Natural killer cell (primary cell): ENCODE measurements at regions not wholly inside any gene's neighbourhood (a gene's known extent, or its start where the extent isn't known, plus 50 kb on each side); places are given as distances from the start of the nearest gene placed in this dataset.
"Not testable (repeated sequence)": the region's sequence is repeated elsewhere in the genome, so short reads cannot be mapped to it uniquely, and the experiment has no call there.

ENCODE experiments used
- ATAC-seq, 3 donors: fragments of 150-1000 bp in 2 of 3; fragments of 200-7000 bp in 1 of 3; cut with Tn5 transposase; 1 replicate in 1 of 3; 2 replicates in 2 of 3; pipeline ENCODE4 v1.10.0; 2021; ENCODE audit warnings: mild to moderate bottlenecking in 2 of 3, moderate library complexity in 2 of 3
- DNase-seq, 2 donors: peaks; one replicate each; pipeline versions ENCODE4 v3.0.0 to v3.0.0-alpha.2; 2013 to 2021; ENCODE audit warnings: mixed read lengths in 1 of 2
- H3K27ac ChIP-seq: one replicate; pipeline ENCODE4 v1.5.1; 2013; ENCODE audit warnings: mild to moderate bottlenecking, low read length
- H3K27me3 ChIP-seq: one replicate; pipeline ENCODE4 v1.6.1; 2013; ENCODE audit warnings: low read length; ENCODE audit not compliant: control insufficient read depth, insufficient read depth
- H3K36me3 ChIP-seq: one replicate; pipeline ENCODE4 v1.6.1; 2013; ENCODE audit warnings: low read length; ENCODE audit not compliant: control insufficient read depth, insufficient read depth
- H3K4me1 ChIP-seq: one replicate; pipeline ENCODE4 v1.6.1; 2013; ENCODE audit warnings: low read length; ENCODE audit not compliant: control insufficient read depth, insufficient read depth
- H3K4me3 ChIP-seq: one replicate; pipeline ENCODE4 v1.5.1; 2013; ENCODE audit warnings: low read length
- H3K9me3 ChIP-seq: one replicate; pipeline ENCODE4 v1.6.1; 2013; ENCODE audit warnings: low read length; ENCODE audit not compliant: control insufficient read depth, insufficient read depth
- H3K27ac Mint-ChIP-seq, 2 donors: one replicate each; pipeline ENCODE4 v1.8.0; 2022; ENCODE audit warnings: mild to moderate bottlenecking in 2 of 2, mixed read lengths in 2 of 2, moderate library complexity in 1 of 2
- H3K27me3 Mint-ChIP-seq, 2 donors: one replicate each; pipeline ENCODE4 v1.8.0; 2022; ENCODE audit warnings: low read depth in 2 of 2, mixed read lengths in 2 of 2
- H3K36me3 Mint-ChIP-seq: one replicate; pipeline ENCODE4 v1.8.0; 2022; ENCODE audit warnings: mixed read lengths
- H3K4me1 Mint-ChIP-seq, 2 donors: one replicate each; pipeline ENCODE4 v1.8.0; 2022; ENCODE audit warnings: mixed read lengths in 2 of 2
- H3K4me3 Mint-ChIP-seq: one replicate; pipeline ENCODE4 v1.8.0; 2022; ENCODE audit warnings: mild to moderate bottlenecking, moderate library complexity, mixed read lengths
- H3K9me3 Mint-ChIP-seq, 2 donors: one replicate each; pipeline ENCODE4 v1.8.0; 2022; ENCODE audit warnings: mixed read lengths in 2 of 2
- WGBS: methylation state at CpG from one replicate; pipeline ENCODE4 v1.1.7; 2013; ENCODE audit warnings: missing lambda C conversion rate; ENCODE audit not compliant: insufficient coverage; 5-methylcytosine and 5-hydroxymethylcytosine counted together
- intact Hi-C: fragments of 100-400 bp; cut with micrococcal nuclease; formaldehyde crosslinking; loops from one replicate; pipeline ENCODE4 v1.14.2; 2022
- TF ChIP-seq, protein P1 (sequence below): fragments of 200-600 bp; IDR thresholded peaks from one replicate; pipeline ENCODE4 v1.8.0; 2022; ENCODE audit warnings: antibody characterized with exemption

DNA sequence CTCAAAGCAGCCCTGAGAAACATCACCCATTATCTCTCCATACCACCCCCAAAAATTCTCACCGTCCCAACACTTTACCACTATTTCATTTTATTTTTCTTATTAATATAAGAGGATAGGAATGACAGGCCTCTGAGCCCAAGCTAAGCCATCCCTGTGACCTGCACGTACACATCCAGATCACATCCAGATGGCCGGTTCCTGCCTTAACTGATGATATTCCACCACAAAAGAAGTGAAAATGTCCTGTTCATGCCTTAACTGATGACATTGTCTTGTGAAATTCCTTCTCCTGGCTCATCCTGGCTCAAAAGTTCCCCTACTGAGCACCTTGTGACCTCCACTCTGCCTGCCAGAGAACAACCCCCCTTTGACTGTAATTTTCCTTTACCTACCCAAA is 1802.9 kb upstream of the PCDH20 start:
- H3K4me1 ChIP-seq, H3K27ac Mint-ChIP-seq, H3K27me3 ChIP-seq, H3K36me3 ChIP-seq, H3K27me3 Mint-ChIP-seq, H3K4me3 Mint-ChIP-seq, intact Hi-C loops, H3K36me3 Mint-ChIP-seq, ATAC-seq, DNase-seq, H3K4me3 ChIP-seq, H3K27ac ChIP-seq, H3K9me3 ChIP-seq, H3K4me1 Mint-ChIP-seq: not testable (repeated sequence)
- 98% methylated on average over 2 of the region's 3 CpGs for WGBS
- peaks cover 25 to 32% of the 10 kb centered on the region in 2 donors for H3K9me3 Mint-ChIP-seq

DNA sequence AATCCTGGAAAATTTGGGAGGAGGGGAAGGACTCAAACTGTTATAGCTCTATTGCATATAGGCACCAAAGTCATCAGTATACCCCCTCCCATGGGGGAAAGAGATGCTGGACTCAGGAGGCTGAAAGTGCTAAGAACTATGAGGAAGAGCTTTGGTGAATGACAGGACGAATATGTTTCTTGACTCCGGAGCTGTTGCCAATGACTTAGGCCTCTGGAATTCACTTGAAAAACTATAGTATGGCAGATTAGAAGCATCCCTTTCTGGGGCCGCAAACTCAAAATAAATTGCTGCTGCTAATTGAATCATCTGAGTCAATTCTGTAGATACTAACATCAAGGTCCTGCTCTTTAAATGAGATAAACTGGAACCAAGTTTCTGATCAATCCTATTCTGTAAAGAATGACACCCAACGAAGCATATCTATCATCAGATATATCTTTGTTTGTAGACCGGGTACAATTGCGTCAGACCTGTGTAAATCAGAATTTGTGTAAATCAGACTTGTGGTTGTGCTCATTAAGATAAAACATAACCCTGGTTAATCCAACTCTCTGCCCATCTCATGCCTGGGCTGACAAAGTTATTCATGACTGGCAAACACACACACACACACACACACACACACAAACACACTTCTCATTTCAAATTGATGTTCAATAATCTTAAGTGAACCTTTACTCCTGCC is 1793.8 kb upstream of the PCDH20 start:
- intact Hi-C loops, result no loop called here
- H3K9me3 Mint-ChIP-seq, result peaks cover 12% of the 10 kb centered on the region in 2 donors
- no peak overlapping the region for H3K27ac Mint-ChIP-seq
- no peaks in the 10 kb centered on the region for H3K27me3 Mint-ChIP-seq
- H3K9me3 ChIP-seq, result peaks cover 9% of the 10 kb centered on the region
- no peaks in the 10 kb centered on the region for H3K36me3 Mint-ChIP-seq
- 81% methylated on average over 6 of the region's 6 CpGs for WGBS
- no peaks in the 10 kb centered on the region for H3K36me3 ChIP-seq
- no peaks in the 10 kb centered on the region for H3K4me1 Mint-ChIP-seq
- no peak overlapping the region for H3K4me3 ChIP-seq
- ATAC-seq (no peak), DNase-seq (no peak)
- H3K4me3 Mint-ChIP-seq, result no peak overlapping the region
- no peak overlapping the region for H3K27ac ChIP-seq
- H3K4me1 ChIP-seq, result no peaks in the 10 kb centered on the region
- TF ChIP-seq, protein P1, sequence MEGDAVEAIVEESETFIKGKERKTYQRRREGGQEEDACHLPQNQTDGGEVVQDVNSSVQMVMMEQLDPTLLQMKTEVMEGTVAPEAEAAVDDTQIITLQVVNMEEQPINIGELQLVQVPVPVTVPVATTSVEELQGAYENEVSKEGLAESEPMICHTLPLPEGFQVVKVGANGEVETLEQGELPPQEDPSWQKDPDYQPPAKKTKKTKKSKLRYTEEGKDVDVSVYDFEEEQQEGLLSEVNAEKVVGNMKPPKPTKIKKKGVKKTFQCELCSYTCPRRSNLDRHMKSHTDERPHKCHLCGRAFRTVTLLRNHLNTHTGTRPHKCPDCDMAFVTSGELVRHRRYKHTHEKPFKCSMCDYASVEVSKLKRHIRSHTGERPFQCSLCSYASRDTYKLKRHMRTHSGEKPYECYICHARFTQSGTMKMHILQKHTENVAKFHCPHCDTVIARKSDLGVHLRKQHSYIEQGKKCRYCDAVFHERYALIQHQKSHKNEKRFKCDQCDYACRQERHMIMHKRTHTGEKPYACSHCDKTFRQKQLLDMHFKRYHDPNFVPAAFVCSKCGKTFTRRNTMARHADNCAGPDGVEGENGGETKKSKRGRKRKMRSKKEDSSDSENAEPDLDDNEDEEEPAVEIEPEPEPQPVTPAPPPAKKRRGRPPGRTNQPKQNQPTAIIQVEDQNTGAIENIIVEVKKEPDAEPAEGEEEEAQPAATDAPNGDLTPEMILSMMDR, result no peak
- H3K27me3 ChIP-seq, result no peaks in the 10 kb centered on the region

DNA sequence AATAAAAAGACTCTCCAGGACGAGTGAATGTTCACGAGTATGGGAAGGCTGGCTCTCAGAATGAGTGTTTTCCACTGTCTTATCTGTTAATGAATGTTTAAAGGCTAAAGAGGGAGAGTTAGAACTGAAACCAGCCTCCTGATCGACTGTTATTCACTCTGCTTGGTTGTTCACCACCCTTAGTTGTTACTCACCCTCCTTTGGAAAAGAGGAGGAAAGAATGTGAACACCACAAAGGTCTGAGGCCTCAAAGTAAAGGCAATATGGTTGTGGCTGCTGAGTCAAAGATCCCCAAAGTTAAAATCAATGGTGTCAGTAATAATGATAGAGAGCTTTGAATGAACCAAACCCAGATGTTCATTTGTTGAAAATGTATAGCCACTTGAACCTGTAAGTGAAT is 1793.2 kb upstream of the PCDH20 start:
- peaks cover 6 to 8% of the 10 kb centered on the region in 2 donors for H3K9me3 Mint-ChIP-seq
- Histone ChIP-seq H3K4me1 (no peaks in the 10 kb centered on the region), H3K9me3 (peaks cover 6% of the 10 kb centered on the region), H3K27me3 (no peaks in the 10 kb centered on the region), H3K27ac (no peak overlapping the region), H3K4me3 (no peak overlapping the region), H3K36me3 (no peaks in the 10 kb centered on the region)
- no peak overlapping the region for H3K4me3 Mint-ChIP-seq
- TF ChIP-seq, protein P1, result no peak
- H3K27ac Mint-ChIP-seq, result no peak overlapping the region
- H3K27me3 Mint-ChIP-seq, result no peaks in the 10 kb centered on the region
- H3K36me3 Mint-ChIP-seq, result no peaks in the 10 kb centered on the region
- WGBS, result 50% methylated on average over 3 of the region's 3 CpGs
- intact Hi-C loops, result no loop called here
- no peaks in the 10 kb centered on the region for H3K4me1 Mint-ChIP-seq
- DNase-seq (no peak), ATAC-seq (no peak)

DNA sequence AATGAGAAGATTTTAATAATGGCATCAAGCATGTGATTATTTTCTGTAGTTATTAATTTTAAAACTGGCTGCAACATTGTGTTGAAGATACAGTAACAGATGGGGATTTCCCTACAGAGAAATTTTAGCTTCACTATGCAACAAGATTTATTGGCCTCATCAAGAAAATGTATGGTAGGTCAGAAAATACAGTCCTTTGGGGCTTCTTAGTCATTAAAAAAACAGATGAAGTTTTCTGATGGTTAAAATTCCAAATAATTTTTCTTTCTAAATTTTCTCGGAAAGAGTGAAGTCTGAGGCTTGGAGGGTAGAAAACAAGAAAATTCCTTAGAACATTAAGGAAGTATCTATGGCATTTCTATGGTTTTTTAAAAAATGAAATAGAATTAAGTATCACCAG is 1790.8 kb upstream of the PCDH20 start:
- TF ChIP-seq, protein P1, result no peak
- Mint-ChIP-seq H3K27ac (no peak overlapping the region), H3K36me3 (no peaks in the 10 kb centered on the region)

More for the DNA sequence above, 1790.8 kb upstream of the PCDH20 start:
- no peak for DNase-seq
- H3K27ac ChIP-seq, result no peak overlapping the region
- no peak overlapping the region for H3K4me3 ChIP-seq
- no peak overlapping the region for H3K4me3 Mint-ChIP-seq
- H3K27me3 Mint-ChIP-seq, result no peaks in the 10 kb centered on the region
- peaks cover 8% of the 10 kb centered on the region in 2 donors for H3K9me3 Mint-ChIP-seq
- no peaks in the 10 kb centered on the region for H3K4me1 ChIP-seq
- intact Hi-C loops, result no loop called here
- H3K4me1 Mint-ChIP-seq, result no peaks in the 10 kb centered on the region
- no CpG with 5 or more reads among the region's 1 CpG for WGBS
- H3K27me3 ChIP-seq, result no peaks in the 10 kb centered on the region
- no peak for ATAC-seq
- H3K36me3 ChIP-seq, result no peaks in the 10 kb centered on the region
- peaks cover 5% of the 10 kb centered on the region for H3K9me3 ChIP-seq
